ENCODE measurements at regions not wholly inside any gene's neighbourhood (a gene's known extent, or its start where the extent isn't known, plus 50 kb on each side); places are given as distances from the start of the nearest gene placed in this dataset.

DNA sequence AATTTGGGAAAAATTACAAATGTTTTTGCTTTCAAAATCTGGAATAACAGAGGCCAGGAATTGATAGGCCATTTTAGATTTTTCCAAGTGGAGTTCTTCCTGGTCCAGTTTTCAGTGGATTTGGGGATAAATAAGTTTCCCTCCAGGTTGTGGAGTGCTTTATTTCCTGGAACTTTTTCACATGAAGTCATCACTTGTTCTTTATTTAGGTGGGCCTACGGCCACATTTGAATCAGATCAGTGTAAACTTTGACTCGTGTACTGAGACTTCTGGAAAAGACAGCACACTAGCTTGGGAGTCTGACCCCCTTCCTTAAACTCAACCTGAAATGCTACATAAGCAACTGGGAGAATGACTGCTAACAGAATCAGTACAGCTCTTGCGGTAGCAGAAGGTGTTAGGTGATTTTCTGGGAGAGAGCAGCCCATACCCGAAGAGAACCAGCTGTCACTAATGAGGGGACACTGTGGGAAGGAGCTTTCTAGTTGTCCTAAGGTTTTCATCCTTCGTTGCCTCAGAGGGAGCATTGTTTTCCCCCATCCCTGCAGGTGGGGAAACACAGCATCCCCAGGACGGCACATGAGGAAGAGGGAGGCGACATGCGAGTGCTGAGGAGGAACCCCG lies 235.2 kb upstream of the FAT1 start:
- no peak for ATAC-seq (ENCODE audit: low read depth)
- no peak overlapping the region for H3K23ac ChIP-seq (ENCODE audit: low read depth, low read length)
- no peak overlapping the region for H2AK9ac ChIP-seq (replicated peaks; ENCODE audit: low read depth, low read length, poor library complexity)
- no peak overlapping the region for H4K91ac ChIP-seq (ENCODE audit: insufficient read depth, low read depth, low read length)
- peaks cover 2% of the 10 kb centered on the region; the same call in 1 of the 2 replicates for H3K4me1 ChIP-seq (ENCODE audit: control insufficient read depth, insufficient read depth, low read length)
- H3K14ac ChIP-seq (replicated peaks; ENCODE audit: low read depth, low read length), result no peak overlapping the region; the same call in 1 of the 2 replicates
- no peaks in the 10 kb centered on the region for H3K79me1 ChIP-seq (ENCODE audit: low read depth in 1 of 2, low read length in 2 of 2)
- H4K5ac ChIP-seq (ENCODE audit: low read depth, low read length), result no peak overlapping the region; the same call in 1 of the 2 replicates
- H2BK15ac ChIP-seq (ENCODE audit: low read depth, low read length), result no peak overlapping the region
- H3K9me1 ChIP-seq (ENCODE audit: insufficient read depth, low read length), result no peaks in the 10 kb centered on the region
- H2BK5ac ChIP-seq (ENCODE audit: low read depth, low read length, poor library complexity, severe bottlenecking), result no peak overlapping the region
- BruUV-seq (replicated peaks), result no TSS peak
- no peaks in the 10 kb centered on the region for H3K9me3 ChIP-seq (ENCODE audit: control insufficient read depth, insufficient read depth, low read length)
- H3K18ac ChIP-seq (ENCODE audit: low read depth, low read length), result no peak overlapping the region
- H3K56ac ChIP-seq (ENCODE audit: extremely low read depth, insufficient read depth, low read length), result no peak overlapping the region
- no peak overlapping the region for H3K4me2 ChIP-seq (ENCODE audit: low read depth, low read length)
- no peak overlapping the region for H3K4ac ChIP-seq (ENCODE audit: low read depth, low read length)
- H3K27ac ChIP-seq (ENCODE audit: insufficient read depth, low read length), result no peak overlapping the region
- dilution Hi-C loops (cut with HindIII; ENCODE audit: low sequenced_read_pairs, unreplicated experiment) (no loop called here), intact Hi-C loops (cut with micrococcal nuclease) (loop anchor here (5.0 to 10.0 kb wide), 4 partner anchors 316 to 1016 kb away; no protein-coding TSS in a partner anchor), in situ Hi-C loops (cut with MboI; ENCODE audit: low sequenced_read_pairs) (no loop called here)
- H3K27me3 ChIP-seq (ENCODE audit: control insufficient read depth, insufficient read depth, low read length), result no peaks in the 10 kb centered on the region
- no peak overlapping the region for H3K4me3 ChIP-seq (ENCODE audit: insufficient read depth, low read depth, low read length)
- ChIA-PET CTCF (no interaction called here), POLR2A (ENCODE audit: unreplicated experiment) (no interaction called here)
- TF ChIP-seq ELK1 (IDR thresholded peaks at IDR 0.05; ENCODE audit: borderline replicate concordance, low read depth, low read length), result no peak
- no peak overlapping the region for H2BK120ac ChIP-seq (ENCODE audit: low read depth, low read length)
- H4K8ac ChIP-seq (ENCODE audit: low read depth in 2 of 2, low read length in 2 of 2), result no peak overlapping the region
- no peak for DNase-seq
- WGBS, 2 experiments (ENCODE audit: extremely low coverage in 2 of 2, insufficient read length in 1 of 2), result 30% methylated on average over 2 of the region's 9 CpGs; no CpG with 5 or more reads in 1 of the 2 experiments
- H2BK20ac ChIP-seq (ENCODE audit: low read depth, low read length), result no peak overlapping the region
- no peaks in the 10 kb centered on the region for H4K20me1 ChIP-seq (ENCODE audit: insufficient read depth, low read length)
- no peak overlapping the region for H3K9ac ChIP-seq (ENCODE audit: low read depth, low read length)
- H3K36me3 ChIP-seq (ENCODE audit: control insufficient read depth, insufficient read depth, low read length), result no peaks in the 10 kb centered on the region
- H2AFZ ChIP-seq (replicated peaks; ENCODE audit: low read length, poor library complexity), result no peak overlapping the region
- peak overlapping the region; percentile 73; the same call in 1 of the 2 replicates for H2AK5ac ChIP-seq (ENCODE audit: low read depth, low read length)
